ELF-1 (cell line): ENCODE measurements at regions not wholly inside any gene's neighbourhood (a gene's known extent, or its start where the extent isn't known, plus 50 kb on each side); places are given as distances from the start of the nearest gene placed in this dataset.
"Not testable (repeated sequence)": the region's sequence is repeated elsewhere in the genome, so short reads cannot be mapped to it uniquely, and the experiment has no call there.

ENCODE experiments used
- DNase-seq: peaks from one replicate; pipeline ENCODE4 v3.0.0-alpha.2; 2016; ENCODE audit warnings: low read depth, low spot score

GRCh38 chr4:173626277-173626676 is 96.2 kb upstream of the HAND2 start:
- DNase-seq, result no peak

GRCh38 chr4:173618648-173619047 is 88.6 kb upstream of the HAND2 start:
- DNase-seq, result not testable (repeated sequence)

- DNase-seq, result no peak
These were observed 79.1 kb upstream of the HAND2 start for GRCh38 chr4:173609158-173609557.

- peak; percentile 82 for DNase-seq
These were observed 78.6 kb upstream of the HAND2 start for GRCh38 chr4:173608632-173609031.

GRCh38 chr4:173591760-173592159 is 61.7 kb upstream of the HAND2 start:
- no peak for DNase-seq

GRCh38 chr4:173590697-173591096 is 60.7 kb upstream of the HAND2 start:
- DNase-seq, result no peak

- DNase-seq, result no peak
These were observed 56.0 kb upstream of the HAND2 start for GRCh38 chr4:173585876-173586572.

- no peak for DNase-seq
These were observed 54.5 kb upstream of the HAND2 start for GRCh38 chr4:173584506-173584905.
